ENCODE measurements at regions not wholly inside any gene's neighbourhood (a gene's known extent, or its start where the extent isn't known, plus 50 kb on each side); places are given as distances from the start of the nearest gene placed in this dataset.

GRCh38 chr5:38009749-38010358 is 170.0 kb upstream of the GDNF start:
- no peak for DNase-seq (ENCODE audit: low spot score)
- TF ChIP-seq CTCF (IDR thresholded peaks at IDR 0.05; ENCODE audit: borderline replicate concordance, control extremely low read depth, extremely low read depth, insufficient read depth, missing control alignments), result no peak
- in situ Hi-C loops (cut with MboI; ENCODE audit: low sequenced_read_pairs, unreplicated experiment), result no loop called here

- no peak for DNase-seq (ENCODE audit: low spot score)
- in situ Hi-C loops (cut with MboI; ENCODE audit: low sequenced_read_pairs, unreplicated experiment), result no loop called here
- no peak for TF ChIP-seq CTCF (IDR thresholded peaks at IDR 0.05; ENCODE audit: borderline replicate concordance, control extremely low read depth, extremely low read depth, insufficient read depth, missing control alignments)
Measured at GRCh38 chr5:38008198-38008597, 168.4 kb upstream of the GDNF start.

- in situ Hi-C loops (cut with MboI; ENCODE audit: low sequenced_read_pairs, unreplicated experiment), result no loop called here
- TF ChIP-seq CTCF (IDR thresholded peaks at IDR 0.05; ENCODE audit: borderline replicate concordance, control extremely low read depth, extremely low read depth, insufficient read depth, missing control alignments), result no peak
- DNase-seq (ENCODE audit: low spot score), result no peak
Measured at GRCh38 chr5:37999593-37999992, 159.8 kb upstream of the GDNF start.

GRCh38 chr5:37996918-37997317 is 157.1 kb upstream of the GDNF start:
- TF ChIP-seq CTCF (IDR thresholded peaks at IDR 0.05; ENCODE audit: borderline replicate concordance, control extremely low read depth, extremely low read depth, insufficient read depth, missing control alignments), result no peak
- DNase-seq (ENCODE audit: low spot score), result no peak
- in situ Hi-C loops (cut with MboI; ENCODE audit: low sequenced_read_pairs, unreplicated experiment), result no loop called here

GRCh38 chr5:37994729-37995128 is 154.9 kb upstream of the GDNF start:
- no peak for TF ChIP-seq CTCF (IDR thresholded peaks at IDR 0.05; ENCODE audit: borderline replicate concordance, control extremely low read depth, extremely low read depth, insufficient read depth, missing control alignments)

GRCh38 chr5:37991301-37992299 is 151.8 kb upstream of the GDNF start:
- no peak for TF ChIP-seq CTCF (IDR thresholded peaks at IDR 0.05; ENCODE audit: borderline replicate concordance, control extremely low read depth, extremely low read depth, insufficient read depth, missing control alignments)
- DNase-seq (ENCODE audit: low spot score), result no peak
- in situ Hi-C loops (cut with MboI; ENCODE audit: low sequenced_read_pairs, unreplicated experiment), result no loop called here

More at GRCh38 chr5:37994729-37995128, 154.9 kb upstream of the GDNF start:
- DNase-seq (ENCODE audit: low spot score), result no peak
- in situ Hi-C loops (cut with MboI; ENCODE audit: low sequenced_read_pairs, unreplicated experiment), result no loop called here
